Osteoblast (primary cell): ENCODE measurements at regions not wholly inside any gene's neighbourhood (a gene's known extent, or its start where the extent isn't known, plus 50 kb on each side); places are given as distances from the start of the nearest gene placed in this dataset.
"Not testable (repeated sequence)": the region's sequence is repeated elsewhere in the genome, so short reads cannot be mapped to it uniquely, and the experiment has no call there.

Experiments
- DNase-seq: peaks from one replicate; pipeline ENCODE4 v3.0.0; 2011; ENCODE audit warnings: low spot score, mixed read lengths; ENCODE audit not compliant: insufficient read length; ENCODE audit errors: missing footprints
- H2AFZ ChIP-seq: 2 replicates; pipeline ENCODE4 v1.6.0; 2011; ENCODE audit warnings: mild to moderate bottlenecking, low read length
- H3K27ac ChIP-seq: 2 replicates; pipeline ENCODE4 v1.5.1; 2011; ENCODE audit warnings: mild to moderate bottlenecking, low read depth, low read length, moderate library complexity
- H3K27me3 ChIP-seq: 2 replicates; pipeline ENCODE4 v1.6.0; 2012; ENCODE audit warnings: mild to moderate bottlenecking, control low read depth, inconsistent platforms, low read length, moderate library complexity; ENCODE audit not compliant: insufficient read depth
- H3K36me3 ChIP-seq: 2 replicates; pipeline ENCODE4 v1.5.1; 2011; ENCODE audit warnings: mild to moderate bottlenecking, low read length, control low read depth, moderate library complexity; ENCODE audit not compliant: insufficient read depth
- H3K4me1 ChIP-seq: 2 replicates; pipeline ENCODE4 v1.5.1; 2011; ENCODE audit warnings: mild to moderate bottlenecking, low read length, control low read depth, moderate library complexity; ENCODE audit not compliant: insufficient read depth
- H3K4me2 ChIP-seq: 2 replicates; pipeline ENCODE4 v1.6.0; 2011; ENCODE audit warnings: mild to moderate bottlenecking, low read length; ENCODE audit not compliant: insufficient read depth
- H3K4me3 ChIP-seq: fragments of 200-600 bp; sonication (generic); 3 replicates; pipeline ENCODE4 v1.5.1; 2012; ENCODE audit warnings: mild to moderate bottlenecking, low read length, inconsistent platforms; ENCODE audit not compliant: insufficient read depth
- H3K79me2 ChIP-seq: 2 replicates; pipeline ENCODE4 v1.6.0; 2012; ENCODE audit warnings: mild to moderate bottlenecking, low read length, control low read depth, inconsistent platforms; ENCODE audit not compliant: insufficient read depth
- H3K9me3 ChIP-seq: 2 replicates; pipeline ENCODE4 v1.5.1; 2011; ENCODE audit warnings: low read depth, low read length, control low read depth
- H4K20me1 ChIP-seq: 2 replicates; pipeline ENCODE4 v1.6.0; 2012; ENCODE audit warnings: mild to moderate bottlenecking, low read length, control low read depth; ENCODE audit not compliant: insufficient read depth
- TF ChIP-seq, protein P1 (sequence below): IDR thresholded peaks from 2 replicates; pipeline ENCODE4 v1.5.1; 2011; ENCODE audit warnings: mild to moderate bottlenecking, low read depth, low read length, moderate library complexity; ENCODE audit errors: extremely low read depth

DNA sequence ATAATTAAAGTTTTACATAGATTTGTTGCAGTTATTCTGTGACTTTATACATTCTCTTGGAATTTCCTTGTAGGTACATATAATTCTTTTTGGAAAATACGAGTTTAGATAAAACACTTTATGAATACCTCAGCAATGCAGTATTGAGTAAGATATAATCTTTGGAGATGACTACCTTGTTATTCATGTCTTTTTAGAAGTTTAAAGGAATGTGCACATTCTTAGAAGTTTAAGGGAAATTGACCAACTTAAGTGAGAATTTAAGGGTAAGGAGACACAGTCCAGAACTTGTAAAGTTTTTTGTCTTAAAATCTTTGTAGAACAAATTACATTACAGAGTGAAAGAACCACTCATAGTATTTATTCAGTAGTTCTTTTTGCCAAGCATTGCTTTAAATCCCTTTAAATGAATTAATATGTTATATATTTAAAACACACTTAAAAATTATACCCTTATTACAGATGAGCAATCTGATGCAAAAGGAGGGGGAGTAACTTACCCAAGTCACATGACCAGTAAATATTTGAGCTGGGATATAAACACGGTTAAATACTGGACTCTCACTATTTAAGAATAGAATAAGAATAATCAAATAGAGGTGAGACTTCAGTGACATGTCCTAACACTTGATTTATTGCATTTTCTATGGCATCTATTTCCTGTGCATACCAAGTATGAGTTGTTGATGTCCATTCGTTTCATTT lies 139.5 kb upstream of the FERD3L start:
- Histone ChIP-seq H3K9me3 (no peaks in the 10 kb centered on the region), H3K27me3 (no peaks in the 10 kb centered on the region), H3K79me2 (no peaks in the 10 kb centered on the region), H3K36me3 (no peaks in the 10 kb centered on the region), H3K4me2 (peak overlapping the region; percentile 24), H3K27ac (peak overlapping the region; percentile 81), H2AFZ (no peak overlapping the region), H3K4me1 (peaks cover 16% of the 10 kb centered on the region), H3K4me3 (no peak overlapping the region), H4K20me1 (no peaks in the 10 kb centered on the region)
- TF ChIP-seq, protein P1, sequence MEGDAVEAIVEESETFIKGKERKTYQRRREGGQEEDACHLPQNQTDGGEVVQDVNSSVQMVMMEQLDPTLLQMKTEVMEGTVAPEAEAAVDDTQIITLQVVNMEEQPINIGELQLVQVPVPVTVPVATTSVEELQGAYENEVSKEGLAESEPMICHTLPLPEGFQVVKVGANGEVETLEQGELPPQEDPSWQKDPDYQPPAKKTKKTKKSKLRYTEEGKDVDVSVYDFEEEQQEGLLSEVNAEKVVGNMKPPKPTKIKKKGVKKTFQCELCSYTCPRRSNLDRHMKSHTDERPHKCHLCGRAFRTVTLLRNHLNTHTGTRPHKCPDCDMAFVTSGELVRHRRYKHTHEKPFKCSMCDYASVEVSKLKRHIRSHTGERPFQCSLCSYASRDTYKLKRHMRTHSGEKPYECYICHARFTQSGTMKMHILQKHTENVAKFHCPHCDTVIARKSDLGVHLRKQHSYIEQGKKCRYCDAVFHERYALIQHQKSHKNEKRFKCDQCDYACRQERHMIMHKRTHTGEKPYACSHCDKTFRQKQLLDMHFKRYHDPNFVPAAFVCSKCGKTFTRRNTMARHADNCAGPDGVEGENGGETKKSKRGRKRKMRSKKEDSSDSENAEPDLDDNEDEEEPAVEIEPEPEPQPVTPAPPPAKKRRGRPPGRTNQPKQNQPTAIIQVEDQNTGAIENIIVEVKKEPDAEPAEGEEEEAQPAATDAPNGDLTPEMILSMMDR, result no peak
- no peak for DNase-seq

GRCh38 chr7:19284136-19284535 lies 138.9 kb upstream of the FERD3L start:
- H3K36me3 ChIP-seq, result no peaks in the 10 kb centered on the region
- peak overlapping the region; percentile 24 for H3K4me2 ChIP-seq
- peak overlapping the region; percentile 52 for H2AFZ ChIP-seq
- peak overlapping the region; percentile 81 for H3K27ac ChIP-seq
- no peaks in the 10 kb centered on the region for H3K9me3 ChIP-seq
- DNase-seq, result no peak
- no peaks in the 10 kb centered on the region for H3K27me3 ChIP-seq
- TF ChIP-seq, protein P1, result no peak
- H3K4me1 ChIP-seq, result peaks cover 16% of the 10 kb centered on the region
- no peaks in the 10 kb centered on the region for H3K79me2 ChIP-seq
- H4K20me1 ChIP-seq, result no peaks in the 10 kb centered on the region
- no peak overlapping the region for H3K4me3 ChIP-seq

- Histone ChIP-seq H3K36me3 (no peaks in the 10 kb centered on the region), H3K27me3 (no peaks in the 10 kb centered on the region), H3K4me1 (no peaks in the 10 kb centered on the region), H3K27ac (no peak overlapping the region), H2AFZ (no peak overlapping the region), H3K79me2 (no peaks in the 10 kb centered on the region), H3K4me3 (no peak overlapping the region), H3K4me2 (no peak overlapping the region), H4K20me1 (no peaks in the 10 kb centered on the region), H3K9me3 (no peaks in the 10 kb centered on the region)
- TF ChIP-seq, protein P1, result no peak
- DNase-seq, result no peak
These were observed 129.8 kb upstream of the FERD3L start for GRCh38 chr7:19275000-19275399.

DNA sequence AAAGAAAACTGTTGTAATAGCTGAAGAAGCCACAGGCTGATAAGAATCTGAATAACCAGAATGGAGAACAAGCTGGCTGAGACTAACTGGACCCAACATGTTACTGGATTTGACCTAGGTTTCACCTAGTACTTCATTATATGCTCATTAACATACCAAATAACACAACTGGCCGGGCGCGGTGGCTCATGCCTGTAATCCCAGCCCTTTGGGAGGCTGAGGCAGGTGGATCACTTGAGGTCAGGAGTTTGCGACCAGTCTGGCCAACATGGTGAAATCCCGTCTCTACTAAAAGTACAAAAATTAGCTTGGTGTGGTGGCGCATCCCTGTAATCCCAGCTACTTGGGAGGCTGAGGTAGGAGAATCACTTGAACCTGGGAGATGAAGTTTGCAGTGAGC lies 127.1 kb upstream of the FERD3L start:
- H3K4me1 ChIP-seq, H3K27me3 ChIP-seq, H3K27ac ChIP-seq, DNase-seq, H2AFZ ChIP-seq, H3K4me2 ChIP-seq, H3K36me3 ChIP-seq, H3K9me3 ChIP-seq, H3K79me2 ChIP-seq, H3K4me3 ChIP-seq, H4K20me1 ChIP-seq: not testable (repeated sequence)
